HT1080 (cell line): ENCODE measurements at regions not wholly inside any gene's neighbourhood (a gene's known extent, or its start where the extent isn't known, plus 50 kb on each side); places are given as distances from the start of the nearest gene placed in this dataset.

Experiments
- DNase-seq: peaks from one replicate; pipeline ENCODE4 v3.0.0-alpha.2; 2015; ENCODE audit warnings: low read depth

- DNase-seq, result no peak
Observed at GRCh38 chr10:42932735-42933447, 144.0 kb upstream of the RET start.

- no peak for DNase-seq
Observed at GRCh38 chr10:42933448-42934340, 143.2 kb upstream of the RET start.

- DNase-seq, result no peak
Observed at GRCh38 chr10:42934351-42934811, 142.5 kb upstream of the RET start.

- DNase-seq, result no peak
Observed at GRCh38 chr10:42934842-42935241, 142.0 kb upstream of the RET start.

- DNase-seq, result no peak
Observed at GRCh38 chr10:42935466-42935865, 141.4 kb upstream of the RET start.

GRCh38 chr10:42936580-42936979 lies 140.3 kb upstream of the RET start:
- no peak for DNase-seq

- no peak for DNase-seq
Observed at GRCh38 chr10:42937048-42937447, 139.8 kb upstream of the RET start.

- no peak for DNase-seq
Observed at GRCh38 chr10:42937649-42938180, 139.2 kb upstream of the RET start.

- DNase-seq, result no peak
Observed at GRCh38 chr10:42938351-42938750, 138.5 kb upstream of the RET start.

- no peak for DNase-seq
Observed at GRCh38 chr10:42939237-42939636, 137.6 kb upstream of the RET start.

- DNase-seq, result no peak
Observed at GRCh38 chr10:42939685-42940366, 137.0 kb upstream of the RET start.

- DNase-seq, result no peak
Observed at GRCh38 chr10:42940487-42941294, 136.2 kb upstream of the RET start.

- DNase-seq, result no peak
Observed at GRCh38 chr10:42941295-42941644, 135.6 kb upstream of the RET start.

GRCh38 chr10:42941790-42942189 lies 135.1 kb upstream of the RET start:
- no peak for DNase-seq

- no peak for DNase-seq
Observed at GRCh38 chr10:42942279-42942950, 134.5 kb upstream of the RET start.

- DNase-seq, result no peak
Observed at GRCh38 chr10:42943025-42943818, 133.6 kb upstream of the RET start.

- DNase-seq, result no peak
Observed at GRCh38 chr10:42948040-42948439, 128.8 kb upstream of the RET start.

- no peak for DNase-seq
Observed at GRCh38 chr10:42949287-42949686, 127.6 kb upstream of the RET start.
